OCI-LY1 (cell line): ENCODE measurements at regions not wholly inside any gene's neighbourhood (a gene's known extent, or its start where the extent isn't known, plus 50 kb on each side); places are given as distances from the start of the nearest gene placed in this dataset.

Experiments used
- H2AFZ ChIP-seq: fragments of 200-600 bp; sonication (generic), shearing (Covaris generic); 2 replicates; pipeline ENCODE4 v1.6.0; 2014; ENCODE audit warnings: antibody characterized with exemption, mild to moderate bottlenecking, low read length
- H3F3A ChIP-seq: fragments of 200-600 bp; sonication (generic), shearing (Covaris generic); 2 replicates; pipeline ENCODE4 v1.6.0; 2014; ENCODE audit warnings: mild to moderate bottlenecking, antibody characterized with exemption, low read length, moderate library complexity; ENCODE audit not compliant: insufficient read depth
- H3K27ac ChIP-seq: fragments of 200-600 bp; sonication (generic); 2 replicates; pipeline ENCODE4 v1.5.1; 2014; ENCODE audit warnings: low read length, mixed run types, mild to moderate bottlenecking, low read depth; ENCODE audit not compliant: poor library complexity, severe bottlenecking
- H3K27me3 ChIP-seq: fragments of 200-600 bp; sonication (generic); 2 replicates; pipeline ENCODE4 v1.6.0; 2014; ENCODE audit warnings: antibody characterized with exemption, mild to moderate bottlenecking, low read length, moderate library complexity; ENCODE audit not compliant: insufficient read depth
- H3K36me3 ChIP-seq: fragments of 200-600 bp; sonication (generic); 2 replicates; pipeline ENCODE4 v1.6.1; 2014; ENCODE audit warnings: mild to moderate bottlenecking, antibody characterized with exemption, low read length, moderate library complexity, mixed read lengths; ENCODE audit not compliant: insufficient read depth
- H3K4me1 ChIP-seq: fragments of 200-600 bp; sonication (generic); 2 replicates; pipeline ENCODE4 v1.5.1; 2014; ENCODE audit warnings: mild to moderate bottlenecking, low read length, moderate library complexity; ENCODE audit not compliant: insufficient read depth, severe bottlenecking
- H3K4me2 ChIP-seq: fragments of 200-600 bp; sonication (generic), shearing (Covaris generic); 2 replicates; pipeline ENCODE4 v1.6.1; 2014; ENCODE audit warnings: low read length
- H3K4me3 ChIP-seq: fragments of 200-600 bp; sonication (generic); 2 replicates; pipeline ENCODE4 v1.5.1; 2014; ENCODE audit warnings: low read length, low read depth, mild to moderate bottlenecking, mixed read lengths; ENCODE audit not compliant: poor library complexity, severe bottlenecking
- H3K79me2 ChIP-seq: fragments of 200-600 bp; shearing (Covaris generic); 2 replicates; pipeline ENCODE4 v1.6.1; 2016; ENCODE audit warnings: mixed run types, low read length, mixed read lengths; ENCODE audit not compliant: insufficient read depth
- H3K9ac ChIP-seq: fragments of 200-600 bp; sonication (generic), shearing (Covaris generic); 2 replicates; pipeline ENCODE4 v1.6.1; 2014; ENCODE audit warnings: mild to moderate bottlenecking, low read length, mixed read lengths
- H3K9me2 ChIP-seq: fragments of 200-600 bp; sonication (generic), shearing (Covaris generic); 2 replicates; pipeline ENCODE4 v1.6.1; 2014; ENCODE audit warnings: low read depth, mild to moderate bottlenecking, low read length, mixed read lengths
- H3K9me3 ChIP-seq: fragments of 200-600 bp; shearing (Covaris generic); 2 replicates; pipeline ENCODE4 v1.6.1; 2014; ENCODE audit warnings: low read length, mixed read lengths
- H4K20me1 ChIP-seq: fragments of 200-600 bp; sonication (generic), shearing (Covaris generic); 2 replicates; pipeline ENCODE4 v1.6.0; 2016; ENCODE audit warnings: mild to moderate bottlenecking, low read length; ENCODE audit not compliant: insufficient read depth
- EZH2 ChIP-seq: fragments of 200-600 bp; sonication (generic), shearing (Covaris generic); IDR thresholded peaks from 2 replicates; pipeline ENCODE4 v1.8.0; 2017; ENCODE audit warnings: borderline replicate concordance, mixed run types, mild to moderate bottlenecking, antibody characterized with exemption, low read length, moderate library complexity, mixed read lengths
- TF ChIP-seq, protein P1 (sequence below): fragments of 200-600 bp; sonication (generic), shearing (Covaris generic); IDR thresholded peaks from 2 replicates; pipeline ENCODE4 v1.5.1; 2017; ENCODE audit warnings: mild to moderate bottlenecking, antibody characterized with exemption, low read length, moderate library complexity, mixed read lengths

DNA sequence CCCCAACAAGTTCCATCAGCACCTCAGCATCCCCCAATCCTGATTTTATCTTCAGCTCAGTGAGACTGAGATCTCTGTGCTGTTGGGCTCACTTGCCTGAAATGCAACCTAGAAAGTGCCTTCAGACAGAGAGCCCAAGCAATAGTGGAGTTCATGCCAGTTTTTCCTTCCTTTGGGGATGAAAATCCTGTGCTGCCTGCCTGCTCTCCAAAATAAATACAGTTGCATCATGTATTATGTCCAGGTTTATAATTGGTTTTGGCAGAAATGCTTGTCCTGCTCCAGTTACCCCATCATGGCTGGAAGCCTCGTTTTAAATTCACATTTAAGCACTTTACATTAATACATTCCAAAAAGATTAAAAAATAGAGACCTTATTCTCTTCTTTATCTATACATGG, 1865.5 kb upstream of the TENM3 start:
- Histone ChIP-seq H3K9ac (no peak overlapping the region), H3K27ac (no peak overlapping the region), H3K36me3 (no peaks in the 10 kb centered on the region), H3K4me1 (no peaks in the 10 kb centered on the region), H3K4me2 (no peak overlapping the region), H3K9me2 (no peaks in the 10 kb centered on the region), H3F3A (no peaks in the 10 kb centered on the region), H3K9me3 (no peaks in the 10 kb centered on the region), H4K20me1 (no peaks in the 10 kb centered on the region), H2AFZ (no peak overlapping the region), H3K4me3 (no peak overlapping the region), H3K79me2 (no peaks in the 10 kb centered on the region), H3K27me3 (no peaks in the 10 kb centered on the region)
- TF ChIP-seq, protein P1, sequence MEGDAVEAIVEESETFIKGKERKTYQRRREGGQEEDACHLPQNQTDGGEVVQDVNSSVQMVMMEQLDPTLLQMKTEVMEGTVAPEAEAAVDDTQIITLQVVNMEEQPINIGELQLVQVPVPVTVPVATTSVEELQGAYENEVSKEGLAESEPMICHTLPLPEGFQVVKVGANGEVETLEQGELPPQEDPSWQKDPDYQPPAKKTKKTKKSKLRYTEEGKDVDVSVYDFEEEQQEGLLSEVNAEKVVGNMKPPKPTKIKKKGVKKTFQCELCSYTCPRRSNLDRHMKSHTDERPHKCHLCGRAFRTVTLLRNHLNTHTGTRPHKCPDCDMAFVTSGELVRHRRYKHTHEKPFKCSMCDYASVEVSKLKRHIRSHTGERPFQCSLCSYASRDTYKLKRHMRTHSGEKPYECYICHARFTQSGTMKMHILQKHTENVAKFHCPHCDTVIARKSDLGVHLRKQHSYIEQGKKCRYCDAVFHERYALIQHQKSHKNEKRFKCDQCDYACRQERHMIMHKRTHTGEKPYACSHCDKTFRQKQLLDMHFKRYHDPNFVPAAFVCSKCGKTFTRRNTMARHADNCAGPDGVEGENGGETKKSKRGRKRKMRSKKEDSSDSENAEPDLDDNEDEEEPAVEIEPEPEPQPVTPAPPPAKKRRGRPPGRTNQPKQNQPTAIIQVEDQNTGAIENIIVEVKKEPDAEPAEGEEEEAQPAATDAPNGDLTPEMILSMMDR = no peak
- no peak for TF ChIP-seq EZH2

DNA sequence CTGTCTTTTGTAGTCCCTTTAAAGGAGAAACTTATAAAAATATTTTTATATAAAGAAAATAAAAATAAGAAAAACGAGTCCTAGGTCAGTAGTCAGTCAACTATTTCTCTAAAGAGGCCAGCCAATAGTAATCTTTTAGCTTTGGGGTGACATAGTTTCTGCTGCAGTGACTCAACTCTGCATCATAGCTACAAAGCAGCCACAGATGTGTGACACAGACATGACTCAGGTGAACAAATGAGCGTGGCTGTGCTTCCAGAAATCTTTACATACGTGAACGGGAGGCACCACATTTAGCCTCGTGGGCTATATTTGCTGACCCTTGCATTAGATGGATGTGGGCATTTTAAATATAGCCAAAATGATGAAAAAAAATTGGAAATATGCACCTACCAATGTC, 1862.5 kb upstream of the TENM3 start:
- TF ChIP-seq, protein P1 = no peak
- no peak for TF ChIP-seq EZH2
- Histone ChIP-seq H3K9me3 (no peaks in the 10 kb centered on the region), H3F3A (no peaks in the 10 kb centered on the region), H4K20me1 (no peaks in the 10 kb centered on the region), H3K27me3 (no peaks in the 10 kb centered on the region), H3K9ac (no peak overlapping the region), H3K4me1 (no peaks in the 10 kb centered on the region), H3K4me3 (no peak overlapping the region), H3K4me2 (no peak overlapping the region), H3K36me3 (no peaks in the 10 kb centered on the region), H3K79me2 (no peaks in the 10 kb centered on the region), H3K9me2 (no peaks in the 10 kb centered on the region), H3K27ac (no peak overlapping the region), H2AFZ (no peak overlapping the region)

DNA sequence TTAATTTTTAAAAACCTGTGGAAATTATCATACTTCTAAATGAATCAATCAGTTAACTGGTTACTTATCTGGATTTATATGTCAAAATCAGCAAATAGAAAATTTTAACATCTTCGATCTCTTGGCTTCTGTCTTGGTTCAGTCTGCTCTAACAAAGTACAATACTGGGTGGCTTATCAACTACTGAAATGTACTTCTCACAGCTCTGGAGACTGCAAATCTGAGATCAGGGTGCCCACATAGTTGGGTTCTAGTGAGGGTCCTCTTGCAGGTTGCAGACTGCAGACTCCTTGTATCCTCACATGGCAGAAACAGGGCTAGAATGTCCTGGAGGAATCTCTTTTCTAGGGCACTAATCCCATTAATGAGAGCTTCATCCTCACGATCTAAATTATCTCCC, 1851.6 kb upstream of the TENM3 start:
- no peaks in the 10 kb centered on the region for H3K27me3 ChIP-seq
- no peaks in the 10 kb centered on the region for H3K36me3 ChIP-seq
- H3F3A ChIP-seq = no peaks in the 10 kb centered on the region
- no peak overlapping the region for H3K9ac ChIP-seq
- no peaks in the 10 kb centered on the region for H3K79me2 ChIP-seq
- no peak overlapping the region for H3K4me3 ChIP-seq
- H2AFZ ChIP-seq = no peak overlapping the region
- H3K9me3 ChIP-seq = no peaks in the 10 kb centered on the region
- H4K20me1 ChIP-seq = no peaks in the 10 kb centered on the region
- H3K27ac ChIP-seq = no peak overlapping the region
- no peak overlapping the region for H3K4me2 ChIP-seq
- H3K4me1 ChIP-seq = no peaks in the 10 kb centered on the region
- TF ChIP-seq EZH2 = no peak
- TF ChIP-seq, protein P1 = no peak
- H3K9me2 ChIP-seq = no peaks in the 10 kb centered on the region
